Endothelial cell of umbilical vein (primary cell): ENCODE measurements at regions not wholly inside any gene's neighbourhood (a gene's known extent, or its start where the extent isn't known, plus 50 kb on each side); places are given as distances from the start of the nearest gene placed in this dataset.
A peak's percentile ranks its signal among the peaks of the same experiment; 100 is the strongest.

Experiments used
- BruUV-seq: library from RNA; stranded (reverse); fragments of 400-500 nt; replicated peaks from 2 replicates; lab custom pipeline; 2021; lab: Mats Ljungman, UMichigan
- CTCF ChIA-PET: fragments of 300-600, 350-600 bp; sonication (Branson Sonifier 250); formaldehyde crosslinking; loops from one replicate; lab custom pipeline; 2021; ENCODE audit warnings: antibody characterized with exemption, inconsistent platforms; lab: Charles Lee
- POLR2A ChIA-PET: fragments of 300-600, 350-600 bp; sonication (Branson Sonifier 250); formaldehyde crosslinking; loops from one replicate; lab custom pipeline; 2021; ENCODE audit warnings: antibody characterized with exemption, inconsistent platforms; lab: Charles Lee
- DNase-seq: peaks from one replicate; pipeline ENCODE4 v3.0.0-alpha.2; 2011; ENCODE audit warnings: low read depth, low spot score
- FAIRE-seq: peaks from 2 replicates; lab custom pipeline; 2011; peaks lifted over from hg19 to GRCh38; lab: Jason Lieb, UNC
- H2AFZ ChIP-seq: 2 replicates; pipeline ENCODE4 v1.6.0; 2012; ENCODE audit warnings: low read depth, low read length, control low read depth, inconsistent platforms
- H3K27ac ChIP-seq: 2 replicates; pipeline ENCODE4 v1.5.1; 2011; ENCODE audit warnings: low read depth, mild to moderate bottlenecking, control low read depth, low read length, moderate library complexity; ENCODE audit not compliant: insufficient read depth
- H3K27me3 ChIP-seq, 2 experiments: 2 replicates each; pipeline versions ENCODE4 v1.6.0 to v1.6.1; 2011; ENCODE audit warnings: low read length in 2 of 2, mixed read lengths in 1 of 2; ENCODE audit not compliant: control insufficient read depth in 2 of 2, insufficient read depth in 2 of 2
- H3K36me3 ChIP-seq, 2 experiments: 2 replicates in 1 of 2; 3 replicates in 1 of 2; pipeline ENCODE4 v1.5.1; 2011; ENCODE audit warnings: low read length in 2 of 2, mild to moderate bottlenecking in 1 of 2, moderate library complexity in 1 of 2; ENCODE audit not compliant: control insufficient read depth in 2 of 2, insufficient read depth in 2 of 2; ENCODE audit errors: extremely low read depth in 1 of 2
- H3K4me1 ChIP-seq: 3 replicates; pipeline ENCODE4 v1.5.1; 2011; ENCODE audit warnings: mild to moderate bottlenecking, low read length; ENCODE audit not compliant: control insufficient read depth, insufficient read depth; ENCODE audit errors: extremely low read depth
- H3K4me2 ChIP-seq: 2 replicates; pipeline ENCODE4 v1.6.1; 2011; ENCODE audit warnings: low read length, control low read depth, mixed read lengths; ENCODE audit not compliant: insufficient read depth
- H3K4me3 ChIP-seq, 3 experiments: fragments of 200-600 bp in 1 of 3; sonication (generic), shearing (Covaris generic) in 1 of 3; replicated peaks in 1 of 3; 2 replicates each; pipeline ENCODE4 v1.5.1; 2011 to 2016; ENCODE audit warnings: control low read depth in 3 of 3, low read length in 3 of 3, mild to moderate bottlenecking in 2 of 3, inconsistent platforms in 1 of 3, low read depth in 1 of 3, moderate library complexity in 1 of 3; ENCODE audit not compliant: insufficient read depth in 1 of 3
- H3K79me2 ChIP-seq: 2 replicates; pipeline ENCODE4 v1.6.0; 2012; ENCODE audit warnings: low read length, inconsistent platforms; ENCODE audit not compliant: control insufficient read depth, insufficient read depth
- H3K9ac ChIP-seq: replicated peaks from 2 replicates; pipeline ENCODE3; 2011; ENCODE audit warnings: low read length, control low read depth; ENCODE audit not compliant: insufficient read depth; ENCODE audit errors: extremely low read depth
- H3K9me1 ChIP-seq: replicated peaks from 3 replicates; pipeline ENCODE4 v1.6.0; 2011; ENCODE audit warnings: mild to moderate bottlenecking, low read length; ENCODE audit not compliant: control insufficient read depth, insufficient read depth; ENCODE audit errors: extremely low read depth
- H3K9me3 ChIP-seq: replicated peaks from 2 replicates; pipeline ENCODE4 v1.5.1; 2012; ENCODE audit warnings: low read length, inconsistent platforms; ENCODE audit not compliant: control insufficient read depth, insufficient read depth
- H4K20me1 ChIP-seq: replicated peaks from 2 replicates; pipeline ENCODE3; 2011; ENCODE audit warnings: mild to moderate bottlenecking, low read length; ENCODE audit not compliant: control insufficient read depth, insufficient read depth; ENCODE audit errors: extremely low read depth
- CTCF ChIP-seq, 2 donors: IDR thresholded peaks; 1 replicate in 1 of 2; 2 replicates in 1 of 2; pipeline ENCODE4 v1.5.1; 2011; ENCODE audit warnings: low read length in 2 of 2, mild to moderate bottlenecking in 2 of 2, moderate library complexity in 2 of 2, control low read depth in 1 of 2, inconsistent platforms in 1 of 2, low read depth in 1 of 2; ENCODE audit not compliant: insufficient read depth in 1 of 2; ENCODE audit errors: extremely low read depth in 1 of 2
- EZH2 ChIP-seq: IDR thresholded peaks from 2 replicates; pipeline ENCODE4 v1.6.1; 2012; ENCODE audit warnings: borderline replicate concordance, low read depth, mild to moderate bottlenecking, moderate library complexity, low read length, inconsistent platforms; ENCODE audit not compliant: severe bottlenecking
- FOS ChIP-seq: IDR thresholded peaks from 2 replicates; pipeline ENCODE4 v1.6.1; 2011; ENCODE audit warnings: mild to moderate bottlenecking, low read length, moderate library complexity, borderline replicate concordance; ENCODE audit not compliant: insufficient read depth
- GATA2 ChIP-seq: IDR thresholded peaks from 2 replicates; pipeline ENCODE4 v1.7.0; 2011; ENCODE audit warnings: low read depth, mild to moderate bottlenecking, moderate library complexity, mixed read lengths, low read length; ENCODE audit not compliant: insufficient read length, insufficient read depth
- JUN ChIP-seq: IDR thresholded peaks from 2 replicates; pipeline ENCODE4 v1.6.1; 2011; ENCODE audit warnings: borderline replicate concordance, low read depth; ENCODE audit not compliant: insufficient read length, insufficient read depth
- MAX ChIP-seq: IDR thresholded peaks from 2 replicates; pipeline ENCODE4 v1.6.1; 2011; ENCODE audit not compliant: insufficient read depth, insufficient read length
- MYC ChIP-seq: IDR thresholded peaks from one replicate; pipeline ENCODE4 v1.6.1; 2011; ENCODE audit warnings: mild to moderate bottlenecking, low read depth, low read length
- POLR2A ChIP-seq: IDR thresholded peaks from 2 replicates; pipeline ENCODE4 v1.6.1; 2012; ENCODE audit warnings: low read depth, mild to moderate bottlenecking, control low read depth, low read length
- POLR2AphosphoS5 ChIP-seq: IDR thresholded peaks from 2 replicates; pipeline ENCODE4 v1.6.1; 2012; ENCODE audit warnings: low read depth, mild to moderate bottlenecking, control low read depth, low read length, moderate library complexity; ENCODE audit not compliant: insufficient read depth
- dilution Hi-C: fragments of 300-500 bp; cut with MboI; formaldehyde crosslinking; loops from one replicate; pipeline ENCODE4 v1.15.0; 2019; ENCODE audit warnings: low sequenced_read_pairs; ENCODE audit not compliant: extremely low pct_ligation_motif_present
- intact Hi-C: fragments of 100-400 bp; cut with micrococcal nuclease; formaldehyde crosslinking; loops from one replicate; pipeline ENCODE4 v1.10.0; 2022

GRCh38 chrY:7674465-7674864 is 762.9 kb upstream of the AMELY start:
- FAIRE-seq: peak; percentile 90
- H3K36me3 ChIP-seq: no peaks in the 10 kb centered on the region

More at GRCh38 chrY:7674465-7674864, 762.9 kb upstream of the AMELY start:
- ChIA-PET POLR2A (no interaction called here), CTCF (no interaction called here)
- Histone ChIP-seq H3K4me2 (no peak overlapping the region), H2AFZ (no peak overlapping the region), H3K9me1 (no peaks in the 10 kb centered on the region), H3K9ac (no peak overlapping the region), H3K9me3 (no peaks in the 10 kb centered on the region), H3K4me3 (no peak overlapping the region), H3K79me2 (no peaks in the 10 kb centered on the region), H3K27ac (no peak overlapping the region), H4K20me1 (no peaks in the 10 kb centered on the region), H3K27me3 (no peaks in the 10 kb centered on the region), H3K4me1 (peaks cover 8% of the 10 kb centered on the region)
- BruUV-seq: no TSS peak
- intact Hi-C loops (no loop called here), dilution Hi-C loops (no loop called here)
- TF ChIP-seq MYC (no peak), MAX (no peak), POLR2AphosphoS5 (no peak), EZH2 (no peak), CTCF (IDR thresholded peaks at IDR 0.05; ENCODE audit: extremely low read depth in 1 of 2, insufficient read depth in 1 of 2, low read depth in 1 of 2, low read length in 2 of 2) (no peak), POLR2A (no peak), FOS (no peak), GATA2 (no peak), JUN (no peak)
- peak; percentile 49 for DNase-seq
